ENCODE measurements at regions not wholly inside any gene's neighbourhood (a gene's known extent, or its start where the extent isn't known, plus 50 kb on each side); places are given as distances from the start of the nearest gene placed in this dataset.

GRCh38 chr3:159922193-159922840 is 66.3 kb upstream of the IL12A start:
- no peak for DNase-seq

DNA sequence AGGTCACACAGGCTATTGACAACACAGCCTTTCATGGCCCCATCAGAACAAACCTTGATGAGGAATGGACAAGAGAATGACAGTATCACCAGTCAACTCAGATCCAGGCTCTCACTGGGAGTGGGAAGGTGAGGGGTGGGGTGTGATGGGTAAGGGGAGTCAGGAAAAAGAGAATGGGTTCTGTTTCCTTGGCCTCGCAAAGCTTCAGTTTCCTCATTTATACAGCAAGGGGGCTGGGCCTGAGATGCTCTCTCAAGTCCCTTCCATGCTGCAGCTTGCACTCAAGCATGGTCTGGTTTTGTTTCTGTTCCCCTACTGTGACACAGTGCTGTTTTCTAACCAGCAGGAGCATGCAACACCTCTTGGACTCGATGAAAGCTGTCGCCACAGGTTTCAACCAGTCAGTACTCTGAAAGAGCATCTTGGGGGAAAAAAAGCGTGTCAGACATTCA is 65.7 kb upstream of the IL12A start:
- no peak for DNase-seq

- DNase-seq = no peak
Measured at GRCh38 chr3:159923336-159923735, 65.3 kb upstream of the IL12A start.

GRCh38 chr3:159923956-159924355 is 64.7 kb upstream of the IL12A start:
- no peak for DNase-seq

DNA sequence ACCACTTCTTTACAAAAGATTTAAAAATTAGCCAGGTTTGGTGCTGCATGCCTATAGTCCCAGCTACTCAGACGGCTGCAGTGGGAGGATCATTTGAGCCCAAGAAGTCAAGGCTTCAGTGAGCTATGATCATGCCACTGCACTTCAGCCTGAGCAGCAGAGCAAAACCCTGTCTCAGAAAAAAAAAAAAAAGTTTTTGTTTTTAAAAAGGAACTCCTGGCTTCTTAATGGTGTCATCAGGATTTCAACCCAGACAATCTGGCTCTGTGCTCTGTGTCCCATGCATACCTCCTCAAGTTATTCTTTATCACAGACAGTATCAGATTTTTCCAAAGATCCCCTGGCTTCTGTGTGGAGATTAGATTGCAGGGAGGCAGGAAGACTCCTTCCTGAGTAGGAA is 64.2 kb upstream of the IL12A start:
- DNase-seq = no peak

DNA sequence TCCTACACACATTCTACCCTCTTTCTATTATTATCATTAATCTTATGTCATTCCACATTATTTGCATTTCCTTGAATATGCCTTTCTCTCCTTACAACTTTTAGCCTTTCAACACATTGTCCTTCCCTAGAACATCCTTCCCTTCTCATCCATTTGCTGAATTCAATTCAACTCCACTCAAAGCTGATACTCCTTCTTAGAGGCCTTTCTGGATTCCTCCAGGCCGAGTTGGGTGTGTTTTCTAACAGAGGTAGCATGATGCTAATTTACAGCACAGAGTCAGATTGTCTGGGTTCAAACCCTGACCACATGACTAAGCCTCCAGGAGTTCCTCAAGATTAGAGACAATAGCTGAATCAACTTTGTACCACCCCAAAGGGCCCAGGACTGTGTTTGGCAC is 63.4 kb upstream of the IL12A start:
- no peak for DNase-seq

DNA sequence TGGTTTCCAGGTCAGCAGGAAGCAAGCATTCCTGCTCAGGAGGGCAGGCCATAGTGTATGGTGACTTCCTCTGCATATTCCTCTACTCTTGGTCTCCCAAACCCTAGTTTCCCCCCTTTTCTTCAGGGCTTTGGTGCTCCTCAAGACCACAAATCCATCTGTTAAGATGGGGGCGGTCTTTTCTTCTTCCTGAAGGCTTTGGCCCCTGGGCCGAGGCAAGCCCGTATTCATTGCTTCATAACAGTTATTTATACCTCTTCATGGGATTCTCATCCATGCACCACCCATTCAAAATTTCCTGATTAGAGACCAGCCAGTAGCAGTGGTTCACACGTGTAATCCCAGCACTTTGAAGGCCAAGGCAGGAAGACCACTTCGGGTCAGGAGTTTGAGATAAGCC is 62.1 kb upstream of the IL12A start:
- DNase-seq = no peak

GRCh38 chr3:159928071-159928491 is 60.6 kb upstream of the IL12A start:
- peak; percentile 48 for DNase-seq

DNA sequence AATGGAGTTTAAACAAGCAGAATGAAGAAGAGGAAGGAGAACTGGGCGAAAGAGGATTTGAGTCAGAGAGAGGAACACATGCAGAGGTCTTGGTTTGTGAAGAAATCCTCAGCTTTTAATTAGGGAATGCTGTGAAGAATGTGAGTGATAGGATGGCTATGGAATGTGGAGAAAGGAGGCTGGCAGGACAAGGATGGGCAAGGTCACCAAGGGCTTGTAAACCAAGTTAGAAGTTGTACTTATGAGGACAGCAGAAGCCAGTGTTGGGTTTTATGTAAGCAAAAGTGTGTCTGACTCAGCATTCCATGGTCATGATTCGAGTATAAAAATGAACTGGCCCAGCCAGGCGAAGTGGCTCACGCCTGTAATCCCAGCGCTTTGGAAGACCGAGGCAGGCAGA is 60.0 kb upstream of the IL12A start:
- peak; percentile 100 for DNase-seq

DNA sequence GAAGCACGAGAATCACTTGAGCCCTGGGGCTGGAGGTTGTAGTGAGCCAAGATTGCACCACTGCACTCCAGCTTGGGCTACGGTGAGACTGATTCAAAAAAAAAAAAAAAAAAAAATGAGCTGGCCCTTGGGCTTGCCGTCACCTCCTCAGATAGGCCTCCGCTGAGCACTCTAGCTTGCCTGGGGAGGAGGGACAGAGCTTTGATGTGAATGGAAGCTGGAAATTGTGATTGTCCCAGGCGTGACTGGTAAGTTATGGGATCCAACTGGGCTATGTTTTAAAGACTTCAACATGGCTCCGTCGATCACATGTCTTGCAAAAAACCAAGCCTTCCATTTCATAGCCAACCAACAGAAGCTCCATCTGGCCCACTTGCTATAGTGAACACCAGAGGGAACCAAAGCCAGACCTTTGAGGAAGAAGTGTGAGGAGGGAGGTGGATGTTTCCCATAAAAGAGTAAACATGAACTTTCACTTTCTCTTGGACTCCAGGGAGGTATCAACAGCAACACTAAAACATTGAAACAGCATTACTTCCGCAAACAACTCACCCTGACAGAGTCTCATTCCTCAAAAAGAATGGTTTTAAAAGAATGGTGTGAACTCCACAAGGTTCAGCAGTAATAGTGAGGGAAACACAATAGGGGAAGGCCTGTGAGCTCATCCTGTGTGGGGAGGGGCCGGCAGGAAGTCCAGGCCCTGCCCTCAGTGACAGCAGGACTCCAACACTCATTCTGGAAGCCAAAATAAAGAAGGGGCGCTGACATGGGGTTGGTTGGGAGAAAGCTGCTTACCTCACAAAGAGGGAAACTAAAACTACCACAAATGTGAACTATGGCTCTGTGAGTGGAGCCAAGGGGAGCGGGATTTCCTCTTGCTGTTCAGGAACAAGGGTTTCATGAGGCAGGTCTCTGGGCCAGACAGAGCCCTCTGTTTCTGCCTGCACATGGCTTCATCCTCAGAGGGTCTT is 59.2 kb upstream of the IL12A start:
- DNase-seq = peak; percentile 93

DNA sequence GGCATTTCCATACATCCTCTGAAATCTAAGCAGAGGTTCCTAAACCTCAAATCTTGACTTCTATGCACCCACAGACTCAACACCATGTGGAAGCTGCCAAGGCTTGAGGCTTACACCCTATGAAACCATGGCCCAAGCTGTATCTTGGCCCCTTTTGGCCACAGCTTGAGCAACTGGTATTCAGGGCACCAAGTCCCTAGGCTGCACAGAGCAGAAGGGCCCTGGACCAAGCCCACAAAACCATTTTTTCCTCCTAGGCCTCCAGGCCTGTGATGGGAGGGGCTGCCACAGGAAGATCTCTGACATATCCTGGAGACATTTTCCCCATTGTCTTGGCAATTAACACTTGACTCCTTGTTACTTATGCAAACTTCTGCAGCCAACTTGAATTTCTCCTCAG is 54.4 kb upstream of the IL12A start:
- DNase-seq = no peak

DNA sequence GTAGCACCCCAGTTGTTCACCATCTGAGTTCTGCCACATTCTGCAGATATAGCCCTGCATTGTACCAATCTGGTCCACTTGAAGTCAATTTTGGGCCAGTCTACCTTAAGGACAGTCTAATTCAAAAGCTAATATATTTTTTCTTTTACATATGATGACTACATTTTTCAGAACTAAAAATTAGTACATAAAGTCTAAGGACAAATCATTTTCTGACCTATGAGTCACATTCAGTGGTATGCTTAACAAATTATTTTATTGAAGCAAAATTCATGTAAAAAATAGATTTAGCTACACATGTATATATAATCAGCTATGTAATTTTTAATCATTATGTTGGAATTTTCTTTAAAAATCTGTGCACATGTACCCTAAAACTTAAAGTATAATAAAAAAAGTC is 52.1 kb upstream of the IL12A start:
- peak; percentile 53 for DNase-seq

- DNase-seq = no peak
Measured at GRCh38 chr3:159937561-159938166, 51.0 kb upstream of the IL12A start.

DNA sequence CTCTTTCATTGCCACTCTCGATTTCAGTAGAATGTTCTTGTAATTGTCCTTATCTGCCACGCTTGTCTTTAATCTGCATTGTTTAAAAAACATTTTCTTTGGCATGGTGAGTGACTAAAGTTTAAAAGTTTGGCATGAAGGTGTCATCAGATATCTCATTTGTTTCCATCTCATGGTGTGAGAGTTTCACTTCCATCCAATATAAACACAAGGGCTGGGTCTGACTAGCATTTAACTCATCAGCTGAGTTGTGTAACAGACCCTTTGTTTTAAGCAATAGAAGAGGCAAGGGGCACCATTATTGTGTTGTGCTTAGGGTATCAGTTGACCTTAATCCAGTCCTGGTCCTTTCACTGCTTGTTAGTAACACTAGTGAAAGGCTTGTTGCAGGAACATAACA is 49.9 kb upstream of the IL12A start:
- peak; percentile 69 for DNase-seq
